Neural progenitor cell (in vitro differentiated cells): ENCODE measurements at regions not wholly inside any gene's neighbourhood (a gene's known extent, or its start where the extent isn't known, plus 50 kb on each side); places are given as distances from the start of the nearest gene placed in this dataset.

Source experiments
- EZH2 ChIP-seq: fragments of 200-600 bp; sonication (generic); IDR thresholded peaks from 2 replicates; pipeline ENCODE4 v1.6.1; 2017; ENCODE audit warnings: antibody characterized with exemption, mild to moderate bottlenecking, moderate library complexity
- TF ChIP-seq, protein P1 (sequence below): fragments of 200-600 bp; sonication (generic); IDR thresholded peaks from 2 replicates; pipeline ENCODE4 v1.5.1; 2017; ENCODE audit warnings: antibody characterized with exemption, mild to moderate bottlenecking

DNA sequence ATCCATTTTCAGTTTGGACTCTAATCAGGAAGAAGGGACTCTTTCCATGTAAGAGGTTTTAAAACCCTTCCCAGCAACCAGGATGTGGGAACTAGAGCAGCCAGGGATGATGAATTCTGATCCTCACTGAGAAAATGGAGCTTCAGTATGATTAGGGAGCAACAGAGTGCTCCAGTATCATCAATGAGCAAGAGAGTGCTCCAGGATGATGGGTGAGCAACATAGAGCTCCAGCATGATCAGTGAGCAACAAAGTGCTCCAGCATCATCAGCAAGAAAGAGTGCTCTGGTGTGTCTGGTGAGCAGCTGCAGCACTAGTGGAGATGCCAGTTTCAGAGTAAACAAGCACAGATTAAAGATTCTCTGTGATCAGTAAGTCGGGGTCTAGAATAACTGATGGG lies 106.4 kb upstream of the LPP start:
- TF ChIP-seq, protein P1, sequence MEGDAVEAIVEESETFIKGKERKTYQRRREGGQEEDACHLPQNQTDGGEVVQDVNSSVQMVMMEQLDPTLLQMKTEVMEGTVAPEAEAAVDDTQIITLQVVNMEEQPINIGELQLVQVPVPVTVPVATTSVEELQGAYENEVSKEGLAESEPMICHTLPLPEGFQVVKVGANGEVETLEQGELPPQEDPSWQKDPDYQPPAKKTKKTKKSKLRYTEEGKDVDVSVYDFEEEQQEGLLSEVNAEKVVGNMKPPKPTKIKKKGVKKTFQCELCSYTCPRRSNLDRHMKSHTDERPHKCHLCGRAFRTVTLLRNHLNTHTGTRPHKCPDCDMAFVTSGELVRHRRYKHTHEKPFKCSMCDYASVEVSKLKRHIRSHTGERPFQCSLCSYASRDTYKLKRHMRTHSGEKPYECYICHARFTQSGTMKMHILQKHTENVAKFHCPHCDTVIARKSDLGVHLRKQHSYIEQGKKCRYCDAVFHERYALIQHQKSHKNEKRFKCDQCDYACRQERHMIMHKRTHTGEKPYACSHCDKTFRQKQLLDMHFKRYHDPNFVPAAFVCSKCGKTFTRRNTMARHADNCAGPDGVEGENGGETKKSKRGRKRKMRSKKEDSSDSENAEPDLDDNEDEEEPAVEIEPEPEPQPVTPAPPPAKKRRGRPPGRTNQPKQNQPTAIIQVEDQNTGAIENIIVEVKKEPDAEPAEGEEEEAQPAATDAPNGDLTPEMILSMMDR: no peak
- no peak for TF ChIP-seq EZH2
